HepG2 (cell line): ENCODE measurements at regions not wholly inside any gene's neighbourhood (a gene's known extent, or its start where the extent isn't known, plus 50 kb on each side); places are given as distances from the start of the nearest gene placed in this dataset.

Experiments used
- ATAC-seq: fragments of 200-7000 bp; cut with Tn5 transposase; 3 replicates; pipeline ENCODE4 v1.9.1; 2020; ENCODE audit warnings: mild to moderate bottlenecking, moderate library complexity
- BruUV-seq: library from RNA; stranded (reverse); fragments of 400-500 nt; replicated peaks from 2 replicates; lab custom pipeline; 2021; lab: Mats Ljungman, UMichigan
- CTCF ChIA-PET: fragments of 300-600 bp; formaldehyde crosslinking; extraction: SDS; loops from one replicate; lab custom pipeline; 2021; ENCODE audit warnings: low total read pairs, inconsistent platforms, low intra/inter-chr PET ratio; lab: Yijun Ruan, JAX
- POLR2A ChIA-PET: fragments of 350-600 bp; sonication (Branson Sonifier 250); formaldehyde crosslinking; loops from one replicate; lab custom pipeline; 2020; ENCODE audit warnings: antibody characterized with exemption, inconsistent platforms; lab: Yijun Ruan, JAX
- DNase-seq: peaks from one replicate; pipeline ENCODE4 v3.0.0-alpha.2; 2015; ENCODE audit warnings: low spot score
- FAIRE-seq: peaks from 3 replicates; lab custom pipeline; 2011; peaks lifted over from hg19 to GRCh38; lab: Jason Lieb, UNC
- H2AFZ ChIP-seq: one replicate; pipeline ENCODE4 v1.6.1; 2011; ENCODE audit warnings: low read length, inconsistent platforms
- H3K27ac ChIP-seq: fragments of 300-600 bp; 3 replicates; pipeline ENCODE4 v1.8.0; 2011; ENCODE audit warnings: mixed run types, mild to moderate bottlenecking, mixed read lengths, low read length, inconsistent platforms; ENCODE audit not compliant: insufficient read depth; ENCODE audit errors: extremely low read length
- H3K27me3 ChIP-seq, 2 experiments: fragments of 200-600 bp in 1 of 2; 2 replicates in 1 of 2; 3 replicates in 1 of 2; pipeline versions ENCODE4 v1.6.0 to v1.8.0; 2011; ENCODE audit warnings: low read length in 2 of 2, mild to moderate bottlenecking in 2 of 2, moderate library complexity in 2 of 2, inconsistent platforms in 1 of 2; ENCODE audit not compliant: insufficient read depth in 2 of 2, control insufficient read depth in 1 of 2
- H3K36me3 ChIP-seq, 2 experiments: fragments of 200-600 bp in 1 of 2; replicated peaks in 1 of 2; 2 replicates in 1 of 2; 3 replicates in 1 of 2; pipeline versions ENCODE4 v1.5.1 to v1.8.0; 2011; ENCODE audit warnings: low read length in 2 of 2, inconsistent platforms in 1 of 2; ENCODE audit not compliant: insufficient read depth in 2 of 2, control insufficient read depth in 1 of 2
- H3K4me1 ChIP-seq: 2 replicates; pipeline ENCODE4 v1.5.1; 2012; ENCODE audit warnings: low read length, inconsistent platforms; ENCODE audit not compliant: insufficient read depth
- H3K4me2 ChIP-seq: 2 replicates; pipeline ENCODE4 v1.6.0; 2011; ENCODE audit warnings: low read depth, low read length, inconsistent platforms
- H3K4me3 ChIP-seq, 3 experiments: fragments of 200-600 bp in 1 of 3; sonication (generic), shearing (Covaris generic) in 1 of 3; replicated peaks in 1 of 3; 2 replicates each; pipeline ENCODE4 v1.5.1; 2011 to 2016; ENCODE audit warnings: low read length in 3 of 3, inconsistent platforms in 2 of 3, low read depth in 2 of 3, mild to moderate bottlenecking in 2 of 3, control low read depth in 1 of 3, mixed read lengths in 1 of 3; ENCODE audit not compliant: insufficient read depth in 1 of 3
- H3K79me2 ChIP-seq: one replicate; pipeline ENCODE4 v1.6.1; 2011; ENCODE audit warnings: low read length, inconsistent platforms; ENCODE audit not compliant: insufficient read depth
- H3K9ac ChIP-seq: 2 replicates; pipeline ENCODE4 v1.6.0; 2011; ENCODE audit warnings: mild to moderate bottlenecking, low read depth, low read length, inconsistent platforms; ENCODE audit not compliant: insufficient read depth
- H3K9me3 ChIP-seq: 2 replicates; pipeline ENCODE4 v1.5.1; 2012; ENCODE audit warnings: mild to moderate bottlenecking, low read length
- H4K20me1 ChIP-seq: 2 replicates; pipeline ENCODE4 v1.6.0; 2011; ENCODE audit warnings: inconsistent platforms, mild to moderate bottlenecking, low read length, moderate library complexity; ENCODE audit not compliant: insufficient read depth
- CBX5 ChIP-seq: sonication (generic); formaldehyde crosslinking; IDR thresholded peaks from 2 replicates; pipeline ENCODE4 v1.4.0; 2020; ENCODE audit warnings: missing genetic modification reagents, borderline replicate concordance
- CC2D1A ChIP-seq: sonication (generic); formaldehyde crosslinking; IDR thresholded peaks from 2 replicates; pipeline ENCODE4 v1.8.1; 2023; ENCODE audit warnings: mild to moderate bottlenecking, missing genetic modification reagents
- ETV6 ChIP-seq: sonication (generic); formaldehyde crosslinking; conservative IDR thresholded peaks from 2 replicates; pipeline ENCODE4 v1.4.0; 2020; ENCODE audit warnings: missing genetic modification reagents
- FLYWCH1 ChIP-seq: sonication (generic); formaldehyde crosslinking; IDR thresholded peaks from 2 replicates; pipeline ENCODE4 v1.8.1; 2023; ENCODE audit warnings: mild to moderate bottlenecking, missing genetic modification reagents
- FOXK1 ChIP-seq: sonication (generic); formaldehyde crosslinking; IDR thresholded peaks from 2 replicates; pipeline ENCODE4 v1.4.0; 2020; ENCODE audit warnings: low read depth, missing genetic modification reagents, borderline replicate concordance
- FOXO4 ChIP-seq: sonication (generic); formaldehyde crosslinking; conservative IDR thresholded peaks from 2 replicates; pipeline ENCODE4 v1.8.1; 2023; ENCODE audit warnings: missing genetic modification reagents
- HMGA1 ChIP-seq: sonication (generic); formaldehyde crosslinking; conservative IDR thresholded peaks from 2 replicates; pipeline ENCODE4 v1.4.0; 2020; ENCODE audit warnings: missing genetic modification reagents
- HNF1B ChIP-seq: sonication (generic); formaldehyde crosslinking; IDR thresholded peaks from 2 replicates; pipeline ENCODE4 v1.5.1; 2020; ENCODE audit warnings: mild to moderate bottlenecking, moderate library complexity, missing genetic modification reagents
- HOMEZ ChIP-seq: IDR thresholded peaks from 2 replicates; pipeline ENCODE4 v1.6.1; 2016; ENCODE audit warnings: low read depth
- ISX ChIP-seq: sonication (generic); formaldehyde crosslinking; conservative IDR thresholded peaks from 2 replicates; pipeline ENCODE4 v1.5.0; 2020; ENCODE audit warnings: missing genetic modification reagents
- JDP2 ChIP-seq: sonication (generic); formaldehyde crosslinking; IDR thresholded peaks from 2 replicates; pipeline ENCODE4 v1.8.1; 2022; ENCODE audit warnings: missing genetic modification reagents, borderline replicate concordance
- MAFF ChIP-seq: IDR thresholded peaks from 2 replicates; pipeline ENCODE4 v1.6.1; 2011; ENCODE audit warnings: low read depth, low read length, improper control_type of control experiment
- MAFK ChIP-seq, 2 experiments: IDR thresholded peaks in 1 of 2; conservative IDR thresholded peaks in 1 of 2; 2 replicates each; pipeline ENCODE4 v1.6.1; 2011; ENCODE audit warnings: improper control_type of control experiment in 2 of 2, low read length in 2 of 2
- ONECUT2 ChIP-seq: sonication (generic); formaldehyde crosslinking; IDR thresholded peaks from 2 replicates; pipeline ENCODE4 v1.4.0; 2020; ENCODE audit warnings: missing genetic modification reagents
- RARA ChIP-seq: IDR thresholded peaks from 2 replicates; pipeline ENCODE4 v1.6.1; 2016; ENCODE audit warnings: missing genetic modification reagents, missing compliant biosample characterization
- ZNF24 ChIP-seq: fragments of 450-650 bp; IDR thresholded peaks from 2 replicates; pipeline ENCODE4 v1.6.1; 2017; ENCODE audit warnings: antibody characterized with exemption, mild to moderate bottlenecking
- ZSCAN30 ChIP-seq: sonication (generic); formaldehyde crosslinking; IDR thresholded peaks from 2 replicates; pipeline ENCODE4 v1.5.0; 2020; ENCODE audit warnings: mild to moderate bottlenecking, missing genetic modification reagents
- WGBS: methylation state at CpG from one replicate; pipeline ENCODE4 v1.1.6; 2017; ENCODE audit warnings: low lambda C conversion rate; 5-methylcytosine and 5-hydroxymethylcytosine counted together
- in situ Hi-C: cut with HindIII; loops from 2 replicates; pipeline ENCODE4 v1.10.0; 2017; ENCODE audit warnings: low pct_unique_long_range_greater_than_20kb; ENCODE audit not compliant: extremely low pct_ligation_motif_present
- intact Hi-C: fragments of 100-400 bp; cut with micrococcal nuclease; formaldehyde crosslinking; loops from one replicate; pipeline ENCODE4 v1.10.0; 2022; ENCODE audit not compliant: unreplicated experiment

GRCh38 chr4:147006229-147006628 lies 60.6 kb upstream of the TTC29 start:
- ChIA-PET CTCF (no interaction called here), POLR2A (no interaction called here)
- WGBS: 0% methylated on average over 2 of the region's 2 CpGs
- Histone ChIP-seq H3K4me3 (no peak overlapping the region), H3K27ac (no peak overlapping the region), H3K4me2 (no peak overlapping the region), H3K9ac (no peak overlapping the region), H3K27me3 (no peaks in the 10 kb centered on the region), H3K4me1 (no peaks in the 10 kb centered on the region), H3K79me2 (no peaks in the 10 kb centered on the region), H3K36me3 (no peaks in the 10 kb centered on the region), H2AFZ (no peak overlapping the region), H4K20me1 (no peaks in the 10 kb centered on the region)
- BruUV-seq: no TSS peak
- in situ Hi-C loops: loop anchor here (25.0 kb wide), 1 partner anchor 581 kb away; no protein-coding TSS in a partner anchor
- DNase-seq (no peak), FAIRE-seq (no peak), ATAC-seq (no peak)
- intact Hi-C loops: no loop called here
- peak; percentile 97 for TF ChIP-seq MAFF
- no peak for TF ChIP-seq ISX (CRISPR knock-in tag)
- no peak for TF ChIP-seq ZSCAN30 (CRISPR knock-in tag)
- peak; percentile 95 to 98 for TF ChIP-seq MAFK (conservative IDR thresholded peaks at IDR 0.05 in 1 of 2, IDR thresholded peaks at IDR 0.05 in 1 of 2; ENCODE audit: low read length in 2 of 2)
- no peak for TF ChIP-seq FOXO4 (CRISPR knock-in tag)
- no peak for TF ChIP-seq ZNF24
- TF ChIP-seq JDP2: no peak
- TF ChIP-seq, all 625 proteins: peak for 2
- no peaks in the 10 kb centered on the region for H3K9me3 ChIP-seq

GRCh38 chr4:147009875-147010274 lies 64.2 kb upstream of the TTC29 start:
- no peaks in the 10 kb centered on the region for H3K36me3 ChIP-seq
- H3K79me2 ChIP-seq: no peaks in the 10 kb centered on the region
- DNase-seq (no peak), ATAC-seq (no peak), FAIRE-seq (no peak)
- H4K20me1 ChIP-seq: no peaks in the 10 kb centered on the region
- WGBS: 17% methylated on average over 4 of the region's 4 CpGs
- ChIA-PET CTCF (no interaction called here), POLR2A (no interaction called here)
- H3K4me2 ChIP-seq: no peak overlapping the region
- H3K9me3 ChIP-seq: no peaks in the 10 kb centered on the region
- no peak overlapping the region for H3K9ac ChIP-seq
- intact Hi-C loops: no loop called here
- BruUV-seq: no TSS peak
- H3K27me3 ChIP-seq: no peaks in the 10 kb centered on the region
- no peak overlapping the region for H3K4me3 ChIP-seq
- H2AFZ ChIP-seq: no peak overlapping the region
- in situ Hi-C loops: loop anchor here (25.0 kb wide), 1 partner anchor 577 kb away; no protein-coding TSS in a partner anchor
- no peak overlapping the region for H3K27ac ChIP-seq
- no peaks in the 10 kb centered on the region for H3K4me1 ChIP-seq
- no peak for TF ChIP-seq CC2D1A
- TF ChIP-seq FOXK1 (CRISPR knock-in tag): no peak
- no peak for TF ChIP-seq HMGA1 (CRISPR knock-in tag)
- TF ChIP-seq ETV6 (CRISPR knock-in tag): no peak
- no peak for TF ChIP-seq FLYWCH1 (CRISPR knock-in tag)
- TF ChIP-seq ZNF24: no peak
- TF ChIP-seq ONECUT2: no peak
- TF ChIP-seq CBX5 (CRISPR knock-in tag): no peak
- no peak for TF ChIP-seq RARA
- TF ChIP-seq HOMEZ: no peak
- no peak for TF ChIP-seq HNF1B
